Glutamatergic neuron (in vitro differentiated cells): ENCODE measurements at regions not wholly inside any gene's neighbourhood (a gene's known extent, or its start where the extent isn't known, plus 50 kb on each side); places are given as distances from the start of the nearest gene placed in this dataset.

ENCODE experiments used
- DNase-seq: peaks from one replicate; pipeline ENCODE4 v3.0.0; 2022
- H3K27ac Mint-ChIP-seq: one replicate; pipeline ENCODE4 v1.8.0; 2020; ENCODE audit warnings: mild to moderate bottlenecking, mixed read lengths, inconsistent platforms; ENCODE audit not compliant: unreplicated experiment
- H3K27me3 Mint-ChIP-seq: one replicate; pipeline ENCODE4 v1.8.0; 2020; ENCODE audit warnings: mild to moderate bottlenecking, moderate library complexity, mixed read lengths, inconsistent platforms; ENCODE audit not compliant: unreplicated experiment
- H3K36me3 Mint-ChIP-seq: one replicate; pipeline ENCODE4 v1.8.0; 2020; ENCODE audit warnings: mild to moderate bottlenecking, mixed read lengths, inconsistent platforms; ENCODE audit not compliant: unreplicated experiment
- H3K4me1 Mint-ChIP-seq: one replicate; pipeline ENCODE4 v1.8.0; 2020; ENCODE audit warnings: mild to moderate bottlenecking, low read depth, mixed read lengths, inconsistent platforms; ENCODE audit not compliant: unreplicated experiment
- H3K4me3 Mint-ChIP-seq: one replicate; pipeline ENCODE4 v1.8.0; 2020; ENCODE audit warnings: mild to moderate bottlenecking, mixed read lengths, inconsistent platforms; ENCODE audit not compliant: unreplicated experiment
- H3K9me3 Mint-ChIP-seq: one replicate; pipeline ENCODE4 v1.8.0; 2020; ENCODE audit warnings: mild to moderate bottlenecking, moderate library complexity, mixed read lengths, inconsistent platforms; ENCODE audit not compliant: unreplicated experiment
- TF ChIP-seq, protein P1 (sequence below): fragments of 200-600 bp; sonication (generic); IDR thresholded peaks from one replicate; pipeline ENCODE4 v1.5.0; 2021; ENCODE audit not compliant: partially characterized antibody, unreplicated experiment

GRCh38 chr2:199509403-199509802 is 51.7 kb upstream of the SATB2 start:
- Mint-ChIP-seq H3K4me1 (no peaks in the 10 kb centered on the region), H3K9me3 (no peaks in the 10 kb centered on the region), H3K4me3 (no peak overlapping the region), H3K27ac (no peak overlapping the region), H3K27me3 (no peaks in the 10 kb centered on the region), H3K36me3 (no peaks in the 10 kb centered on the region)
- no peak for DNase-seq
- TF ChIP-seq, protein P1, sequence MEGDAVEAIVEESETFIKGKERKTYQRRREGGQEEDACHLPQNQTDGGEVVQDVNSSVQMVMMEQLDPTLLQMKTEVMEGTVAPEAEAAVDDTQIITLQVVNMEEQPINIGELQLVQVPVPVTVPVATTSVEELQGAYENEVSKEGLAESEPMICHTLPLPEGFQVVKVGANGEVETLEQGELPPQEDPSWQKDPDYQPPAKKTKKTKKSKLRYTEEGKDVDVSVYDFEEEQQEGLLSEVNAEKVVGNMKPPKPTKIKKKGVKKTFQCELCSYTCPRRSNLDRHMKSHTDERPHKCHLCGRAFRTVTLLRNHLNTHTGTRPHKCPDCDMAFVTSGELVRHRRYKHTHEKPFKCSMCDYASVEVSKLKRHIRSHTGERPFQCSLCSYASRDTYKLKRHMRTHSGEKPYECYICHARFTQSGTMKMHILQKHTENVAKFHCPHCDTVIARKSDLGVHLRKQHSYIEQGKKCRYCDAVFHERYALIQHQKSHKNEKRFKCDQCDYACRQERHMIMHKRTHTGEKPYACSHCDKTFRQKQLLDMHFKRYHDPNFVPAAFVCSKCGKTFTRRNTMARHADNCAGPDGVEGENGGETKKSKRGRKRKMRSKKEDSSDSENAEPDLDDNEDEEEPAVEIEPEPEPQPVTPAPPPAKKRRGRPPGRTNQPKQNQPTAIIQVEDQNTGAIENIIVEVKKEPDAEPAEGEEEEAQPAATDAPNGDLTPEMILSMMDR = no peak
